Activated CD4-positive, alpha-beta T cell treated with anti-CD3 and anti-CD28 coated beads for 36 hours (primary cell): ENCODE measurements at regions not wholly inside any gene's neighbourhood (a gene's known extent, or its start where the extent isn't known, plus 50 kb on each side); places are given as distances from the start of the nearest gene placed in this dataset.

Source experiments
- ATAC-seq: fragments of 200-7000 bp; cut with Tn5 transposase; one replicate; pipeline ENCODE4 v1.10.0; 2021; ENCODE audit warnings: mild to moderate bottlenecking, moderate library complexity
- CTCF ChIA-PET: fragments of 350-600 bp; sonication (Branson Sonifier 250); formaldehyde crosslinking; loops from one replicate; lab custom pipeline; 2021; ENCODE audit warnings: antibody characterized with exemption; lab: Charles Lee
- POLR2A ChIA-PET: fragments of 350-600 bp; sonication (Branson Sonifier 250); formaldehyde crosslinking; loops from one replicate; lab custom pipeline; 2021; ENCODE audit warnings: antibody characterized with exemption, inconsistent platforms; lab: Charles Lee
- DNase-seq: peaks from one replicate; pipeline ENCODE4 v3.0.0-alpha.2; 2020
- H3K27ac Mint-ChIP-seq: one replicate; pipeline ENCODE4 v1.8.0; 2021; ENCODE audit warnings: mixed read lengths
- H3K27me3 Mint-ChIP-seq: one replicate; pipeline ENCODE4 v1.8.0; 2021; ENCODE audit warnings: mixed read lengths
- H3K36me3 Mint-ChIP-seq: one replicate; pipeline ENCODE4 v1.8.0; 2021; ENCODE audit warnings: low read depth, mixed read lengths
- H3K4me1 Mint-ChIP-seq: one replicate; pipeline ENCODE4 v1.8.0; 2021; ENCODE audit warnings: mixed read lengths
- H3K4me3 Mint-ChIP-seq: one replicate; pipeline ENCODE4 v1.8.0; 2021; ENCODE audit warnings: mild to moderate bottlenecking, moderate library complexity, mixed read lengths
- H3K9me3 Mint-ChIP-seq: one replicate; pipeline ENCODE4 v1.8.0; 2021; ENCODE audit warnings: low read depth, mixed read lengths
- intact Hi-C, 2 experiments: fragments of 100-400 bp; cut with DNase I in 1 of 2; cut with micrococcal nuclease in 1 of 2; formaldehyde crosslinking; loops; one replicate each; pipeline versions ENCODE4 v1.14.2 to v1.15.1; 2022 to 2024; cut with DNase I, micrococcal nuclease

GRCh38 chr2:147759536-147759935, 85.3 kb upstream of the ACVR2A start:
- no peaks in the 10 kb centered on the region for H3K9me3 Mint-ChIP-seq
- no peaks in the 10 kb centered on the region for H3K4me1 Mint-ChIP-seq
- DNase-seq (no peak), ATAC-seq (no peak)
- intact Hi-C loops, result no loop called here
- no peaks in the 10 kb centered on the region for H3K36me3 Mint-ChIP-seq
- POLR2A ChIA-PET, result no interaction called here
- no peak overlapping the region for H3K4me3 Mint-ChIP-seq
- no peak overlapping the region for H3K27ac Mint-ChIP-seq
- CTCF ChIA-PET, result no interaction called here
- no peaks in the 10 kb centered on the region for H3K27me3 Mint-ChIP-seq

- Mint-ChIP-seq H3K27me3 (no peaks in the 10 kb centered on the region), H3K36me3 (no peaks in the 10 kb centered on the region), H3K4me1 (no peaks in the 10 kb centered on the region), H3K9me3 (no peaks in the 10 kb centered on the region), H3K4me3 (no peak overlapping the region), H3K27ac (no peak overlapping the region)
- intact Hi-C loops, result no loop called here
- no peak for DNase-seq
- no peak for ATAC-seq
- CTCF ChIA-PET, result no interaction called here
- POLR2A ChIA-PET, result no interaction called here
Measured at GRCh38 chr2:147758821-147759220, 86.0 kb upstream of the ACVR2A start.

DNA sequence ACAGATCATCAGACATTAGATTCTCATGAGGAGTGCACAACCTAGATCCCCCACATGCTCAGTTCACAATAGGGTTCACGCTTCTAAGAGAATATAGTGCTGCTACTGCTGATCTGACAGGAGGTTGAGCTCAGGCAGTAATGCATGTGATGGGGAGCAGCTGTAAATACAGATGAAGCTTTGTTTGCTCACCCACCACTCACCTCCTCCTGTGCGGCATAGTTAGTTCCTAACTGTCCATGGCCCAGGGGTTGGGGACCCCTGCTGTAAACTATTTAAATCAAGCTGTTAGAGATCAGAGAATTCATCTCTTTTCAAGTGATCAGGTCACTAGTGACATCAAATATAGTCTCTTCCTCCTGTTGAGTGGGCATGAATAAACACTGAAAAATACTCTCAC, 88.8 kb upstream of the ACVR2A start:
- ATAC-seq, result no peak
- CTCF ChIA-PET, result no interaction called here
- POLR2A ChIA-PET, result no interaction called here

GRCh38 chr2:147740211-147740927, 104.5 kb upstream of the ACVR2A start:
- ChIA-PET CTCF (no interaction called here), POLR2A (no interaction called here)
- H3K9me3 Mint-ChIP-seq, result peaks cover 1% of the 10 kb centered on the region
- H3K36me3 Mint-ChIP-seq, result no peaks in the 10 kb centered on the region
- DNase-seq, result no peak
- no peaks in the 10 kb centered on the region for H3K27me3 Mint-ChIP-seq
- H3K27ac Mint-ChIP-seq, result no peak overlapping the region
- intact Hi-C loops, result no loop called here
- no peak overlapping the region for H3K4me3 Mint-ChIP-seq
- H3K4me1 Mint-ChIP-seq, result no peaks in the 10 kb centered on the region
- ATAC-seq, result no peak

More for the DNA sequence above, 88.8 kb upstream of the ACVR2A start:
- intact Hi-C loops, result no loop called here
- H3K27me3 Mint-ChIP-seq, result no peaks in the 10 kb centered on the region
- H3K4me1 Mint-ChIP-seq, result no peaks in the 10 kb centered on the region
- H3K4me3 Mint-ChIP-seq, result no peak overlapping the region
- DNase-seq, result no peak
- no peaks in the 10 kb centered on the region for H3K9me3 Mint-ChIP-seq
- H3K27ac Mint-ChIP-seq, result no peak overlapping the region
- H3K36me3 Mint-ChIP-seq, result no peaks in the 10 kb centered on the region

- ATAC-seq, result no peak
Measured at GRCh38 chr2:147739508-147739907, 105.3 kb upstream of the ACVR2A start.

GRCh38 chr2:147718831-147719230, 126.0 kb upstream of the ACVR2A start:
- no peak overlapping the region for H3K27ac Mint-ChIP-seq
- ChIA-PET POLR2A (no interaction called here), CTCF (no interaction called here)
- intact Hi-C loops, result no loop called here
- no peaks in the 10 kb centered on the region for H3K27me3 Mint-ChIP-seq
- H3K4me3 Mint-ChIP-seq, result no peak overlapping the region
- H3K4me1 Mint-ChIP-seq, result no peaks in the 10 kb centered on the region
- DNase-seq (no peak), ATAC-seq (no peak)
- H3K36me3 Mint-ChIP-seq, result no peaks in the 10 kb centered on the region
- H3K9me3 Mint-ChIP-seq, result no peaks in the 10 kb centered on the region

More at GRCh38 chr2:147739508-147739907, 105.3 kb upstream of the ACVR2A start:
- Mint-ChIP-seq H3K27me3 (no peaks in the 10 kb centered on the region), H3K36me3 (peaks cover 2% of the 10 kb centered on the region), H3K4me1 (no peaks in the 10 kb centered on the region), H3K27ac (no peak overlapping the region), H3K9me3 (peaks cover 5% of the 10 kb centered on the region), H3K4me3 (no peak overlapping the region)
- ChIA-PET CTCF (no interaction called here), POLR2A (no interaction called here)
- no peak for DNase-seq
- intact Hi-C loops, result no loop called here

- Mint-ChIP-seq H3K4me3 (no peak overlapping the region), H3K27ac (no peak overlapping the region), H3K27me3 (no peaks in the 10 kb centered on the region), H3K36me3 (peaks cover 4% of the 10 kb centered on the region), H3K9me3 (peaks cover 10% of the 10 kb centered on the region), H3K4me1 (no peaks in the 10 kb centered on the region)
- intact Hi-C loops, result no loop called here
- CTCF ChIA-PET, result no interaction called here
- POLR2A ChIA-PET, result no interaction called here
- no peak for ATAC-seq
- no peak for DNase-seq
Measured at GRCh38 chr2:147716906-147717305, 127.9 kb upstream of the ACVR2A start.

DNA sequence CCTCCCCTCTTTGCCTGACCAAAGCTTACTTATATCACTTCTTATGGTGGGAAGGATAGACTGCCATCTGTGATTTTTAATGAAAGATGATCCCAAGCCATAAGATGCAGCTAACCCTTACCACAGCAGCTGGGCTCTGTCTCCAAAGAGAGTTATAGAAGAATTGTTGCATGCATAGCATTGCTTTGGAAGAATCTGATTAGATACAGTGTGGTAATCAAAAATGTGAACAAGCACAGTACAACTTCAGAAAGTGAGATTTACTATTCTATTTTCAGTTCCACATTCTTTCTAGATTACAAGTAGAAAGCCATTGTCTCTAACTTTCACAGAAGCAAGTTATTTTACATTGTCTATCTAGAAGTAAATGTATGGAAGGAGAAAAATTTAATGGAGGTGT, 129.0 kb upstream of the ACVR2A start:
- H3K4me3 Mint-ChIP-seq, result no peak overlapping the region
- DNase-seq (no peak), ATAC-seq (no peak)
- peaks cover 4% of the 10 kb centered on the region for H3K36me3 Mint-ChIP-seq
- H3K9me3 Mint-ChIP-seq, result peaks cover 12% of the 10 kb centered on the region
- CTCF ChIA-PET, result interaction anchor here (0.6 kb wide), 1 partner anchor 42 kb away, joined by 3 read pairs; no protein-coding TSS in a partner anchor
- H3K27me3 Mint-ChIP-seq, result no peaks in the 10 kb centered on the region
- intact Hi-C loops, result no loop called here
- H3K4me1 Mint-ChIP-seq, result no peaks in the 10 kb centered on the region
- POLR2A ChIA-PET, result no interaction called here
- no peak overlapping the region for H3K27ac Mint-ChIP-seq

DNA sequence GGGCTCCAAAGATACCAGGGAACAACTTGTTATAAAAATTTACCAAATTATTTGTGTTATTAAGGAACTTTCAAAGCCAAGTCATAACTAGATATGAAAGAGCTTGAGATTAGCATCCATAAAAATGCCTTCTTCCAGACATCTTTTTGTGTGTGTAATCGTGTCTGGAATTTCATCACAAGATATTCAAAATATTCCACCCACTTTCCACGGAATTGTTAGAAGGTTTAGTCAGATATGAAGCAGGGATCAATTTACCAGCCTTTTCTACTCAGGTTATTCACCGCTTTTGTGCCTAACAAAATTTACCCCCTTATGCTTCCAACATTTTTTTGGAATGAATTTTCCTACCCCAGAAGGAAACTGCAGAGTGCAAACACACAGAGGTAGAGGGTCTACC, 130.2 kb upstream of the ACVR2A start:
- no peak overlapping the region for H3K4me3 Mint-ChIP-seq
- no peaks in the 10 kb centered on the region for H3K27me3 Mint-ChIP-seq

GRCh38 chr2:147713349-147713748, 131.5 kb upstream of the ACVR2A start:
- CTCF ChIA-PET, result interaction anchor here (1.0 kb wide), 1 partner anchor 9 kb away, joined by 3 read pairs; no protein-coding TSS in a partner anchor
- no peak for DNase-seq
- no peak overlapping the region for H3K27ac Mint-ChIP-seq
- H3K9me3 Mint-ChIP-seq, result peaks cover 12% of the 10 kb centered on the region
- POLR2A ChIA-PET, result no interaction called here
- H3K36me3 Mint-ChIP-seq, result peaks cover 4% of the 10 kb centered on the region
- H3K27me3 Mint-ChIP-seq, result no peaks in the 10 kb centered on the region
- ATAC-seq, result no peak
- intact Hi-C loops, result no loop called here
- no peaks in the 10 kb centered on the region for H3K4me1 Mint-ChIP-seq
- no peak overlapping the region for H3K4me3 Mint-ChIP-seq

More for the DNA sequence above, 130.2 kb upstream of the ACVR2A start:
- intact Hi-C loops, result no loop called here
- no peaks in the 10 kb centered on the region for H3K4me1 Mint-ChIP-seq
- DNase-seq (no peak), ATAC-seq (no peak)
- H3K36me3 Mint-ChIP-seq, result peaks cover 4% of the 10 kb centered on the region
- POLR2A ChIA-PET, result no interaction called here
- no peak overlapping the region for H3K27ac Mint-ChIP-seq
- CTCF ChIA-PET, result interaction anchor here (1.3 kb wide), 1 partner anchor 10 kb away, joined by 4 read pairs; no protein-coding TSS in a partner anchor
- H3K9me3 Mint-ChIP-seq, result peaks cover 12% of the 10 kb centered on the region

DNA sequence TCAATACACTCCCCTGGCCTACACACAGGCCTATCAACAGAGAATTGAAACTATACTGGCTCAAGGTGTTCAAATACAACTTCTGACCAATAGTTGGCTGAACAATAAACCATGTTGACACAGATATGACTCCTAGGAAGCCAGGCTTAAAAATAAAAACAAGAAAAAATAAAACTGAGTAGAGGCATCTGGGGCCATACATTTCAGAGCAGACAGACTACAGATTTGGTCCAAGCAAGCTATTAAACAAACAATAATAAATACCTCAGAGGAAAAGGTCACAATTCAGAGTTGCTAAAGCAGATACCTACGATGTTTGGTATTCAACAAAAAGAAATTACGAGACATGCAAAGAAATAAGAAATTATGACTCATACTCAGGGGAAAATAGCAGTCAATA, 132.8 kb upstream of the ACVR2A start:
- intact Hi-C loops, result no loop called here
- ChIA-PET POLR2A (no interaction called here), CTCF (no interaction called here)
- ATAC-seq (no peak), DNase-seq (no peak)
- H3K4me1 Mint-ChIP-seq, result no peaks in the 10 kb centered on the region
- H3K4me3 Mint-ChIP-seq, result no peak overlapping the region
- H3K27ac Mint-ChIP-seq, result no peak overlapping the region
- H3K9me3 Mint-ChIP-seq, result peaks cover 15% of the 10 kb centered on the region
- H3K36me3 Mint-ChIP-seq, result peaks cover 4% of the 10 kb centered on the region
- H3K27me3 Mint-ChIP-seq, result no peaks in the 10 kb centered on the region

DNA sequence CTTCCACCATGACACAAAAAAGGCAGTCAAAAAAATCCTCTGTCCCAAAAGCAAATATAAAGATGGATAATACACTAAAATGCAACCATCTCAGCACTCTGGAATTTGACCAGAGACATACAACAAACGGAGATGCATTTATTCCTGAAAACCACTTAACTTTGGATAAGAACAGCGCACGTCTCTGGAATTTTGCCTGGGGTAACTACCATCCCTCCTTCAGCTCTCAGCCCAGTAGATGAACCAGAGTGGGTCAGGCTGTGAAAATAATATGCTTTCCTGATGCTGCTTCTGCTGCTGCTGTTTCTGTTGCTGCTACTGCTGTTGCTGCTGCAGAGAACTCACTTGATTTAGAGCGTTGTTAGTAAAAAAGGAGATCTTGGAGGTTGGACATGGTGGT, 133.8 kb upstream of the ACVR2A start:
- intact Hi-C loops, result no loop called here
- no peak for ATAC-seq
- ChIA-PET CTCF (interaction anchor here (1.2 kb wide), 1 partner anchor 12 kb away, joined by 3 read pairs; no protein-coding TSS in a partner anchor), POLR2A (no interaction called here)
- Mint-ChIP-seq H3K4me1 (no peaks in the 10 kb centered on the region), H3K9me3 (peaks cover 15% of the 10 kb centered on the region), H3K36me3 (peaks cover 4% of the 10 kb centered on the region), H3K27me3 (no peaks in the 10 kb centered on the region), H3K27ac (no peak overlapping the region), H3K4me3 (no peak overlapping the region)
- no peak for DNase-seq
